K562 (cell line): ENCODE measurements at regions not wholly inside any gene's neighbourhood (a gene's known extent, or its start where the extent isn't known, plus 50 kb on each side); places are given as distances from the start of the nearest gene placed in this dataset.

Experiments
- ATAC-seq: fragments of 200-7000 bp; cut with Tn5 transposase; 3 replicates; pipeline ENCODE4 v1.9.1; 2020; ENCODE audit warnings: moderate library complexity
- BruUV-seq: library from RNA; stranded (reverse); fragments of 400-500 nt; replicated peaks from 2 replicates; lab custom pipeline; 2021; lab: Mats Ljungman, UMichigan
- CTCF ChIA-PET: fragments of 300-600 bp; formaldehyde crosslinking; extraction: SDS; loops from one replicate; lab custom pipeline; 2021; ENCODE audit warnings: low intra/inter-chr PET ratio; lab: Yijun Ruan, JAX
- POLR2A ChIA-PET: fragments of 300-600, 350-650 bp; sonication (Branson Sonifier 250); formaldehyde crosslinking; extraction: SDS; loops from one replicate; lab custom pipeline; 2021; ENCODE audit warnings: antibody characterized with exemption, inconsistent platforms; lab: Yijun Ruan, JAX
- DNase-seq, 4 experiments: peaks; one replicate each; pipeline versions ENCODE4 v3.0.0 to v3.0.0-alpha.2; 2011 to 2018; ENCODE audit warnings: low spot score in 3 of 4, mixed read lengths in 3 of 4; ENCODE audit errors: extremely low read depth in 1 of 4
- FAIRE-seq: peaks from 2 replicates; lab custom pipeline; 2011; peaks lifted over from hg19 to GRCh38; lab: Jason Lieb, UNC
- H2AFZ ChIP-seq: 2 replicates; pipeline ENCODE4 v1.6.0; 2011; ENCODE audit warnings: low read depth, low read length, control low read depth, inconsistent platforms
- H3K27ac ChIP-seq: fragments of 200-600 bp; 3 replicates; pipeline ENCODE4 v1.8.0; 2011; ENCODE audit warnings: low read depth, mild to moderate bottlenecking, control low read depth, inconsistent platforms, low read length, moderate library complexity, mixed read lengths; ENCODE audit errors: extremely low read depth
- H3K27me3 ChIP-seq, 2 experiments: fragments of 300-600 bp in 1 of 2; 2 replicates in 1 of 2; 3 replicates in 1 of 2; pipeline versions ENCODE4 v1.6.0 to v1.8.0; 2011; ENCODE audit warnings: inconsistent platforms in 2 of 2, low read length in 2 of 2, mild to moderate bottlenecking in 1 of 2, mixed read lengths in 1 of 2, moderate library complexity in 1 of 2; ENCODE audit not compliant: control insufficient read depth in 2 of 2, insufficient read depth in 2 of 2
- H3K36me3 ChIP-seq: fragments of 300-600 bp; 3 replicates; pipeline ENCODE4 v1.8.0; 2011; ENCODE audit warnings: mild to moderate bottlenecking, low read length, inconsistent platforms; ENCODE audit not compliant: control insufficient read depth, insufficient read depth
- H3K4me1 ChIP-seq, 2 experiments: fragments of 200-600 bp in 1 of 2; replicated peaks in 1 of 2; 2 replicates in 1 of 2; 3 replicates in 1 of 2; pipeline versions ENCODE4 v1.5.1 to v1.8.0; 2011; ENCODE audit warnings: inconsistent platforms in 2 of 2, low read length in 2 of 2, mild to moderate bottlenecking in 1 of 2, mixed read lengths in 1 of 2, moderate library complexity in 1 of 2; ENCODE audit not compliant: control insufficient read depth in 2 of 2, insufficient read depth in 2 of 2
- H3K4me2 ChIP-seq: 2 replicates; pipeline ENCODE4 v1.6.1; 2011; ENCODE audit warnings: low read length, control low read depth, inconsistent platforms, mixed read lengths; ENCODE audit not compliant: insufficient read depth
- H3K4me3 ChIP-seq: fragments of 200-600 bp; sonication (generic), shearing (Covaris generic); 2 replicates; pipeline ENCODE4 v1.5.1; 2016; ENCODE audit warnings: control low read depth, inconsistent platforms
- H3K79me2 ChIP-seq: fragments of 200-600 bp; 3 replicates; pipeline ENCODE4 v1.8.0; 2011; ENCODE audit warnings: low read length, inconsistent platforms; ENCODE audit not compliant: control insufficient read depth, insufficient read depth
- H3K9ac ChIP-seq, 2 experiments: 2 replicates each; pipeline versions ENCODE4 v1.6.0 to v1.6.1; 2011; ENCODE audit warnings: low read depth in 2 of 2, low read length in 2 of 2, control low read depth in 1 of 2, inconsistent platforms in 1 of 2, mild to moderate bottlenecking in 1 of 2, mixed read lengths in 1 of 2; ENCODE audit not compliant: insufficient read depth in 1 of 2
- H3K9me1 ChIP-seq: one replicate; pipeline ENCODE4 v1.6.0; 2011; ENCODE audit warnings: inconsistent platforms, mild to moderate bottlenecking, low read length, moderate library complexity; ENCODE audit not compliant: control insufficient read depth, insufficient read depth
- H3K9me3 ChIP-seq: replicated peaks from 2 replicates; pipeline ENCODE4 v1.5.1; 2011; ENCODE audit warnings: low read depth, low read length, inconsistent platforms; ENCODE audit not compliant: control insufficient read depth, insufficient read depth
- H4K20me1 ChIP-seq: replicated peaks from 2 replicates; pipeline ENCODE4 v1.6.1; 2011; ENCODE audit warnings: low read length, inconsistent platforms, mixed read lengths; ENCODE audit not compliant: control insufficient read depth, insufficient read depth
- CBFA2T3 ChIP-seq: fragments of 450-650 bp; IDR thresholded peaks from 2 replicates; pipeline ENCODE4 v1.6.1; 2017
- KLF13 ChIP-seq: fragments of 450-650 bp; IDR thresholded peaks from 2 replicates; pipeline ENCODE4 v1.6.1; 2016; ENCODE audit warnings: missing genetic modification characterization, low read depth, mild to moderate bottlenecking, missing compliant biosample characterization, moderate library complexity, borderline replicate concordance
- SPI1 ChIP-seq: IDR thresholded peaks from 2 replicates; pipeline ENCODE4 v1.6.1; 2011; ENCODE audit warnings: low read depth, low read length, control low read depth, borderline replicate concordance
- TFAM ChIP-seq: fragments of 250-450 bp; sonication (Bioruptor Pico); conservative IDR thresholded peaks from 2 replicates; pipeline ENCODE4 v1.5.0; 2021; ENCODE audit warnings: mild to moderate bottlenecking, moderate library complexity
- ZNF24 ChIP-seq: fragments of 450-650 bp; IDR thresholded peaks from 2 replicates; pipeline ENCODE4 v1.6.1; 2016
- WGBS: fragments of 100-300 bp; shearing (Covaris generic); methylation state at CpG from one replicate; pipeline ENCODE4 v1.1.6; 2016; ENCODE audit warnings: low coverage, mixed read lengths; ENCODE audit not compliant: insufficient coverage; ENCODE audit errors: missing lambda C conversion rate; 5-methylcytosine and 5-hydroxymethylcytosine counted together
- in situ Hi-C: fragments of 300-500 bp; cut with MboI; formaldehyde crosslinking; loops from 4 replicates; pipeline ENCODE4 v1.15.0; 2018; ENCODE audit warnings: inconsistent platforms, mixed read lengths
- intact Hi-C: fragments of 100-400 bp; cut with micrococcal nuclease; formaldehyde crosslinking; loops from 2 replicates; pipeline ENCODE4 v1.14.2; 2022
- TF ChIP-seq, protein P1 (sequence below): fragments of 450-650 bp; IDR thresholded peaks from 2 replicates; pipeline ENCODE4 v1.7.1; 2018; ENCODE audit warnings: mild to moderate bottlenecking, low read depth; ENCODE audit not compliant: partially characterized antibody
- TF ChIP-seq, protein P2 (sequence below): sonication (generic); formaldehyde crosslinking; IDR thresholded peaks from 2 replicates; pipeline ENCODE4 v1.8.1; 2023; ENCODE audit warnings: missing genetic modification reagents, mild to moderate bottlenecking, borderline replicate concordance

DNA sequence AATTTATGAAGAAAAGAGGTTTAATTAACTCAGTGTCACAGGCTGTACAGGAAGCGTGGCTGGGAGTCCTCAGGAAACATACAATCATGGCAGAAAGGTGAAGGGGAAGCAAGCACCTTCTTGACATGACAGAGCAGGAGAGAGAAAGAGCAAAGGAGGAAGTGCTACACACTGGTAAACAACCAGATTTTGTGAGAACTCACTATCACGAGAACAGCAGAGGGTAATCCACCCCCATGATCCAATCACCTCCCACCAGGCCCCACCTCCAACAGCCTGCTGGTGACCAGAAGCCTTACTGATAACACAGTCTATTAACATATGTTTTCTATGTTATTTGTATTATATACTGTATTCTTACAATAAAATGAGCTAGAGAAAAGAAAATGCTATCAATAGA lies 254.8 kb downstream of the PCDH10 start:
- H3K36me3 ChIP-seq, result no peaks in the 10 kb centered on the region
- H3K27me3 ChIP-seq, result no peaks in the 10 kb centered on the region
- ChIA-PET CTCF (no interaction called here), POLR2A (no interaction called here)
- no peak overlapping the region for H3K4me3 ChIP-seq
- H3K4me2 ChIP-seq, result no peak overlapping the region
- H3K4me1 ChIP-seq, result no peaks in the 10 kb centered on the region
- no peaks in the 10 kb centered on the region for H3K79me2 ChIP-seq
- intact Hi-C loops, result no loop called here
- H2AFZ ChIP-seq, result no peak overlapping the region
- no peak overlapping the region for H3K9ac ChIP-seq
- H3K27ac ChIP-seq, result no peak overlapping the region
- 16% methylated on average over 2 of the region's 2 CpGs for WGBS
- ATAC-seq (no peak), FAIRE-seq (no peak), DNase-seq (peak in 1 of 4 experiments; percentile 5)
- in situ Hi-C loops, result no loop called here
- no TSS peak for BruUV-seq
- H3K9me1 ChIP-seq, result no peaks in the 10 kb centered on the region
- no peaks in the 10 kb centered on the region for H3K9me3 ChIP-seq
- TF ChIP-seq TFAM (CRISPR knock-in tag), result no peak
- TF ChIP-seq KLF13, result no peak
- TF ChIP-seq, protein P1, sequence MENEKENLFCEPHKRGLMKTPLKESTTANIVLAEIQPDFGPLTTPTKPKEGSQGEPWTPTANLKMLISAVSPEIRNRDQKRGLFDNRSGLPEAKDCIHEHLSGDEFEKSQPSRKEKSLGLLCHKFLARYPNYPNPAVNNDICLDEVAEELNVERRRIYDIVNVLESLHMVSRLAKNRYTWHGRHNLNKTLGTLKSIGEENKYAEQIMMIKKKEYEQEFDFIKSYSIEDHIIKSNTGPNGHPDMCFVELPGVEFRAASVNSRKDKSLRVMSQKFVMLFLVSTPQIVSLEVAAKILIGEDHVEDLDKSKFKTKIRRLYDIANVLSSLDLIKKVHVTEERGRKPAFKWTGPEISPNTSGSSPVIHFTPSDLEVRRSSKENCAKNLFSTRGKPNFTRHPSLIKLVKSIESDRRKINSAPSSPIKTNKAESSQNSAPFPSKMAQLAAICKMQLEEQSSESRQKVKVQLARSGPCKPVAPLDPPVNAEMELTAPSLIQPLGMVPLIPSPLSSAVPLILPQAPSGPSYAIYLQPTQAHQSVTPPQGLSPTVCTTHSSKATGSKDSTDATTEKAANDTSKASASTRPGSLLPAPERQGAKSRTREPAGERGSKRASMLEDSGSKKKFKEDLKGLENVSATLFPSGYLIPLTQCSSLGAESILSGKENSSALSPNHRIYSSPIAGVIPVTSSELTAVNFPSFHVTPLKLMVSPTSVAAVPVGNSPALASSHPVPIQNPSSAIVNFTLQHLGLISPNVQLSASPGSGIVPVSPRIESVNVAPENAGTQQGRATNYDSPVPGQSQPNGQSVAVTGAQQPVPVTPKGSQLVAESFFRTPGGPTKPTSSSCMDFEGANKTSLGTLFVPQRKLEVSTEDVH, result no peak
- TF ChIP-seq SPI1, result peak; percentile 33; the same call in 1 of the 2 replicates
- TF ChIP-seq, protein P2, sequence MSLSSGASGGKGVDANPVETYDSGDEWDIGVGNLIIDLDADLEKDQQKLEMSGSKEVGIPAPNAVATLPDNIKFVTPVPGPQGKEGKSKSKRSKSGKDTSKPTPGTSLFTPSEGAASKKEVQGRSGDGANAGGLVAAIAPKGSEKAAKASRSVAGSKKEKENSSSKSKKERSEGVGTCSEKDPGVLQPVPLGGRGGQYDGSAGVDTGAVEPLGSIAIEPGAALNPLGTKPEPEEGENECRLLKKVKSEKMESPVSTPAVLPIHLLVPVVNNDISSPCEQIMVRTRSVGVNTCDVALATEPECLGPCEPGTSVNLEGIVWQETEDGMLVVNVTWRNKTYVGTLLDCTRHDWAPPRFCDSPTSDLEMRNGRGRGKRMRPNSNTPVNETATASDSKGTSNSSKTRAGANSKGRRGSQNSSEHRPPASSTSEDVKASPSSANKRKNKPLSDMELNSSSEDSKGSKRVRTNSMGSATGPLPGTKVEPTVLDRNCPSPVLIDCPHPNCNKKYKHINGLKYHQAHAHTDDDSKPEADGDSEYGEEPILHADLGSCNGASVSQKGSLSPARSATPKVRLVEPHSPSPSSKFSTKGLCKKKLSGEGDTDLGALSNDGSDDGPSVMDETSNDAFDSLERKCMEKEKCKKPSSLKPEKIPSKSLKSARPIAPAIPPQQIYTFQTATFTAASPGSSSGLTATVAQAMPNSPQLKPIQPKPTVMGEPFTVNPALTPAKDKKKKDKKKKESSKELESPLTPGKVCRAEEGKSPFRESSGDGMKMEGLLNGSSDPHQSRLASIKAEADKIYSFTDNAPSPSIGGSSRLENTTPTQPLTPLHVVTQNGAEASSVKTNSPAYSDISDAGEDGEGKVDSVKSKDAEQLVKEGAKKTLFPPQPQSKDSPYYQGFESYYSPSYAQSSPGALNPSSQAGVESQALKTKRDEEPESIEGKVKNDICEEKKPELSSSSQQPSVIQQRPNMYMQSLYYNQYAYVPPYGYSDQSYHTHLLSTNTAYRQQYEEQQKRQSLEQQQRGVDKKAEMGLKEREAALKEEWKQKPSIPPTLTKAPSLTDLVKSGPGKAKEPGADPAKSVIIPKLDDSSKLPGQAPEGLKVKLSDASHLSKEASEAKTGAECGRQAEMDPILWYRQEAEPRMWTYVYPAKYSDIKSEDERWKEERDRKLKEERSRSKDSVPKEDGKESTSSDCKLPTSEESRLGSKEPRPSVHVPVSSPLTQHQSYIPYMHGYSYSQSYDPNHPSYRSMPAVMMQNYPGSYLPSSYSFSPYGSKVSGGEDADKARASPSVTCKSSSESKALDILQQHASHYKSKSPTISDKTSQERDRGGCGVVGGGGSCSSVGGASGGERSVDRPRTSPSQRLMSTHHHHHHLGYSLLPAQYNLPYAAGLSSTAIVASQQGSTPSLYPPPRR (CRISPR knock-in tag), result no peak
- peak; percentile 22; the same call in 1 of the 2 replicates for TF ChIP-seq CBFA2T3
- TF ChIP-seq ZNF24, result no peak
- no peaks in the 10 kb centered on the region for H4K20me1 ChIP-seq
